ENCODE measurements at regions not wholly inside any gene's neighbourhood (a gene's known extent, or its start where the extent isn't known, plus 50 kb on each side); places are given as distances from the start of the nearest gene placed in this dataset.
"Not testable (repeated sequence)": the region's sequence is repeated elsewhere in the genome, so short reads cannot be mapped to it uniquely, and the experiment has no call there.

- no peak for DNase-seq (ENCODE audit: low read depth)
Measured at GRCh38 chr5:163165277-163165676, 272.1 kb upstream of the CCNG1 start.

DNA sequence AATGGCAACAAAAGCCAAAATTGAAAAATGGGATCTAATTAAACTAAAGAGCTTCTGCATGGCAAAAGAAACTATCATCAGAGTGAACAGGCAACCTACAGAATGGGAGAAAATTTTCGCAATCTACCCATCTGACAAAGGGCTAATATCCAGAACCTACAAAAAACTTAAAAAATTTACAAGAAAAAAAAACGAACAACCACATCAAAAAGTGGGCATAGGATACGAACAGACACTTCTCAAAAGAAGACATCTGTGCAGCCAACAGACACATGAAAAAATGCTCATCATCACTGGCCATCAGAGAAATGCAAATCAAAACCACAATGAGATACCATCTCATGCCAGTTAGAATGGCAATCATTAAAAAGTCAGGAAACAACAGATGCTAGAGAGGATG lies 267.2 kb upstream of the CCNG1 start:
- not testable (repeated sequence) for DNase-seq (ENCODE audit: low read depth)

- no peak for DNase-seq (ENCODE audit: low read depth)
Measured at GRCh38 chr5:163172540-163173338, 264.7 kb upstream of the CCNG1 start.

DNA sequence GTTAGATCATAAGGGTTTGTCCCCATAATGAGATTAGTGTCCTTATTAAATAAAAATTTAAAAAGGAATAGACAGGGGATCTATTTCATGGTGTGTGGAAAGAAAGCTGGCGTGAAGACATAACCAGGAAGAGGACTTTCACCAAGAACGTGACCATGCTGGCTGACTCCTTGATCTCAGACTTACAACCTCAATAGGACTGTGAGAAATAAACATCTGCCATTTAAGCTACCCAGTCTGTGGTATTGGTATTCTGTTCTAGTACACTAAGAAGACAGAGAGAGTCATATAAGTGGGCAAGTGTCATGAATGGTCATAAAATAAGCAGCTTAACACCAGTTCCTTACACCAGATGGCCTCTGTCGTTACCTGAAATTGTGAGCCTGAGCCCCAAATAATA lies 259.4 kb upstream of the CCNG1 start:
- no peak for DNase-seq (ENCODE audit: low read depth)

DNA sequence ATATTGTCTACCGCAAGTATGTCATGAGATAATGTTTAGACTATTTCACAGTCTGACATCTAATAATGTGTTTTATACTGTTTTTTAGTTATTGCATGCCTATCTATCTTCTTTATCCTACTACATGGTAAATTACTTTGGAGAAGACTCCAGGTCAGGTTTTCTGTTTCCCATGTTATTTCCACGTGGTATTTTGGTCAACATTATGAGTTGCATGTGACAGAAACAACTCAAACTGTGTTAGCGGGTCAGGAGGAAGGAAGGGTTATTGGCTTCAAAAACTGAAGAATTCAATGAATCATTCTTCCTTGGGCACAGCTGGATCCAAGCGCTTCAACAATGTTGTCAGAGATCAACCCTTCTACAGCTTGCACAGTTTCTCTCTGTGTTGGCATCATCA lies 252.1 kb upstream of the CCNG1 start:
- no peak for DNase-seq (ENCODE audit: low read depth)

DNA sequence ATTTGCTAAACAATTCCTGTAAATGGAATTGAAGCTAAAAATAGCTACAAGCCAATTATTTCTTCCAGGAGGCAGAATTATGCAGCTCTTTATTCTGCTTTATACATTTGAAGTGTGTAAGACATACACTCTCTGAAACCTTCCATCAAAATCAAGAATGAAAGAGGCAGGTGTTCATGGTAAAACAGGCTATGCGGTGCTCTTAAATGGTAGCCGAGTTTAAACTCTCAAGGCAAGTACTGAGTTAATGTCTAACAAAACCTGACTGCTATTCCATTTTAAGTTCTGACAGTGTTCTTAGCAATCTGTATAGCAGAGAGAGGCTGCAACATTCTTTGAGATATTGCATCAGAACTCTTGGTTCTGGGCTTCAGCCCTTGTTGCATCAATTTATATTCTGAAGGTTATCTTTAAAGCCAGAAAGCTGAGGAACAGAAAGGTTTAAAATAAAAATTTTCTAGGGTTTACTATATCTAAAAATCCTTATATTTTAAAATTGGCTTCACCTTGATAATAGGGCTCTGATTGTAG lies 248.3 kb upstream of the CCNG1 start:
- DNase-seq (ENCODE audit: low read depth), result no peak

DNA sequence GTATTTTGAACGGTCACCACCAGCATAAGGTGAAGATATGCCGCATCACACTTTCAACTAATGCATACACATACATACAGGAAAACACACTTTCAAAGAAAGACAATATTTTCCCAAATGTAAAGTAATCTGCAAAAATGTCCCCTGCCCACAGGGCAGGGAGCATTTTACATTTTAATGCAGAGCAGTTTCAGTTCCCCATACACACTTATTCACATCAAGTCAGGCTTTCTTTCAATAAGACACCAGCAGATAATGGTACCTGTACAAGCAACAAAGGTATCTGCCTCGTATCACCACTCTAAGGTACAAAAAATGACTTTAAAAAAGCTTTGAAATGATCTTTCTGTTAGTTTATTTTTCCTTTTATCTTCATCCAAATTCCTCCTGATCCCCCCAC lies 247.1 kb upstream of the CCNG1 start:
- no peak for DNase-seq (ENCODE audit: low read depth)

GRCh38 chr5:163190784-163191183 lies 246.6 kb upstream of the CCNG1 start:
- DNase-seq (ENCODE audit: low read depth), result no peak

- no peak for DNase-seq (ENCODE audit: low read depth)
Measured at GRCh38 chr5:163193886-163194285, 243.5 kb upstream of the CCNG1 start.

DNA sequence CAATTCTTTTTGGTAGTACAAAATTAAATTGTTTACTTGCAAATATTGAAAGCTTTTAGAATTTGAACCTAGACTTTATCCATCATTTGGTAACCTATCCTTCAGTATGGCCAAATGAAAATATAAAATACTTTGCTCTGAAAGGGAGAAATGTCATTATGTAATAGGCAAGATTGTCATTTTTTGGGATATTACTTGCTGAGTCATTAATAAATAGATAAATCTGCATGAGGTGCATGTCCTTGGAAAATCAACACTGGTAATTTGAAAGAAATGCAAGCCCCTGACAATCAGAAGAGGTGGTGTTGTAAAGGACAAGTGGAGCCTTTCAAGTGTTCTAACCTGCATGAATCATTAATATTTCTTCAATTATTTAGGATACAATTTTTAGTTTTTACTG lies 231.8 kb upstream of the CCNG1 start:
- DNase-seq (ENCODE audit: low read depth), result no peak

- DNase-seq (ENCODE audit: low read depth), result no peak
Measured at GRCh38 chr5:163221581-163221980, 215.8 kb upstream of the CCNG1 start.

DNA sequence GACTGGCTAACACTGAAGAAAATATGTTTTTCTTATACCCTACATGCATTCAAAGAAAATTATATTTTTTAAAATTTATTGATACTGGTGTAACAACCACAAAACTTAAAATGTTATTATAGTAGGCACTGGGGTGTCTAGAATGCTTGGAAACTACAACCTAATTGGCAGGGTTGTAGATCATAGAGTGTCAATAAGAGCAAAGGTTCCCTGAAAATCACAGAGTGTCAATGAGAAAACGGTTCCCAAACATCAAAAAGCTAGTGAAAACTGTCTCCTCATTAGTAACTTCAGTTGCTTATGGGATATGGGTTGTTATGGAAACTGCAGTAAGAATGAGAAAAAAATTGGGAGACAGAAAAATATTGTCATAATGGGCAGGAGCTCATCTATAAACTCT lies 214.4 kb upstream of the CCNG1 start:
- DNase-seq (ENCODE audit: low read depth), result no peak

- no peak for DNase-seq (ENCODE audit: low read depth)
Measured at GRCh38 chr5:163244445-163244987, 192.9 kb upstream of the CCNG1 start.

DNA sequence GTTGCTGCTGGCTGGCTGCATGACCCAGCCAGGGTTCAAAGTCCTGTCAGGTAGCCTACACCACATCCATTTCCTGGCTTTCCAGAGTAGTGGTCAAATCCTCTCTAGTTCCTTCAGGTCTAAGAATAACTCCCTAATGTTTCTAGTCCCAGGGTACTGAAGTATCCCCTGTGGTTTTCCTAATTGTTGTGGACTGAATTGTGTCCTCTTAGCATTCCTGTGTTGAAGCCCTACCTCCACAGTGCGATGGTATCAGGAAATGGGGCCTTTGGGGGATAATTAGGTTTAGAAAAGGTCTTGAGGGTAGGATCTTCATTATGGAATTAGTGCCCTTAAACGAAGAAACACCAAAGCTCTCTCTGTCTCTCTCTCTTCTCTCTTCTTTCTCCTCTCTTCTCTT lies 191.8 kb upstream of the CCNG1 start:
- no peak for DNase-seq (ENCODE audit: low read depth)

GRCh38 chr5:163248333-163248732 lies 189.1 kb upstream of the CCNG1 start:
- no peak for DNase-seq (ENCODE audit: low read depth)

GRCh38 chr5:163248871-163249270 lies 188.5 kb upstream of the CCNG1 start:
- DNase-seq (ENCODE audit: low read depth), result no peak

GRCh38 chr5:163252950-163253349 lies 184.4 kb upstream of the CCNG1 start:
- no peak for DNase-seq (ENCODE audit: low read depth)

- no peak for DNase-seq (ENCODE audit: low read depth)
Measured at GRCh38 chr5:163259495-163259894, 177.9 kb upstream of the CCNG1 start.

- no peak for DNase-seq (ENCODE audit: low read depth)
Measured at GRCh38 chr5:163260471-163260870, 176.9 kb upstream of the CCNG1 start.

GRCh38 chr5:163260961-163261360 lies 176.4 kb upstream of the CCNG1 start:
- no peak for DNase-seq (ENCODE audit: low read depth)

DNA sequence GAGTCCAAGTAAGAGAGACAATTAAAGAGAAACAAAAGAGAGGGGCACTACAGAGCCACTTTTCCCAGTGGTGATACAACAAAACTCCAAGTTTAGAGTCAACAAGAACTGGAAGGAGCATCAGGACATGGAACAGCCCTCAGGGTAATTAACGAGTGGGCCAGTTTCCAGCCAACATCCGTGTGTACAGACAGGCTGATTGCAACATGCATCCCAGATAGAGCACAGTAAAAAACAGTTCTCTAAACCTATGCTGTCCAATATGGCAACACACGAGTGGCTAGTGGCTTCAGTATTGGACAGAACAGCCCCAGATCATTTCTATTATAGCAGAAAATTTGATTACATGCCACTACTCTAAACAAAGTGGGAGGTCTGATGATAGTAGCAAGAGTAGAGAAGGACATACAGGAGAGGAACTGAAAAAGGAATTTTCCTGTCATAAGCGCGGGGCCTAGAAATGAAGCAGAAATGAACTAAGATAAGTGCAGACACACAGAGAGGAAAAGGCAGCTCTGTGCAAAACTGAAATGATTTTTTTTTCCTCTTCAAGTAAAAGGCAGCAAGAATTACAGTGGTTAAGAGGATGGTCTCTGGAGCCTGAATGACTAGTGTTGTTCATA lies 175.6 kb upstream of the CCNG1 start:
- no peak for DNase-seq (ENCODE audit: low read depth)

- DNase-seq (ENCODE audit: low read depth), result not testable (repeated sequence)
Measured at GRCh38 chr5:163266249-163266648, 171.1 kb upstream of the CCNG1 start.

DNA sequence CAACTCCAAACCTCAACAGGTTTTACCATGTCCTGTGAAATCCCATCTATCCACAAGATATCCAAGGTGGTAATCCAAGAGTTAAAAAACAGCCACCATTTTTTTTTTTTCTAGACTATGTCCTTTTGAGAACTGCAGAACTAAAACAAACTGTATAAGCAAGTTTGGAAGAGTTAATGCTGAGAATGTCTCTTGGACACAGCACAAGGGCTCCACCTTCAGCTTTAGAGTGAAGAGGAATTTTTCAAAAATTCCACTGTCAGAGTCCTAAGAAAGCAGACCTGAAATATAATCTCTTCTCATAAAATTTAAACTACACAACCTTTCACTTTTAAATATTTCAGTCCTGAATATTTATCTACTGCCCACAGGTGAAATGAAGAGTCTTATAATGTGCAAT lies 167.8 kb upstream of the CCNG1 start:
- no peak for DNase-seq (ENCODE audit: low read depth)

Measured in stimulated activated CD8-positive, alpha-beta memory T cell treated with anti-CD3 and anti-CD28 coated beads, Interleukin-12 subunit alpha, Interleukin-12 subunit beta, amount 100 ng/mL, for 1 hour (primary cell).